IMR-90 (cell line): ENCODE measurements at regions not wholly inside any gene's neighbourhood (a gene's known extent, or its start where the extent isn't known, plus 50 kb on each side); places are given as distances from the start of the nearest gene placed in this dataset.

Source experiments
- ATAC-seq: fragments of 200-7000 bp; cut with Tn5 transposase; 2 replicates; pipeline ENCODE4 v1.9.1; 2020; ENCODE audit warnings: low read depth, mild to moderate bottlenecking, moderate library complexity
- BruUV-seq: library from RNA; stranded (reverse); fragments of 400-500 nt; replicated peaks from 2 replicates; lab custom pipeline; 2021; lab: Mats Ljungman, UMichigan
- CTCF ChIA-PET: fragments of 300-600 bp; formaldehyde crosslinking; extraction: SDS; loops from one replicate; lab custom pipeline; 2021; ENCODE audit warnings: antibody characterized with exemption; lab: Yijun Ruan, JAX
- POLR2A ChIA-PET: fragments of 300-600 bp; sonication (Branson Sonifier 250); formaldehyde crosslinking; loops from one replicate; lab custom pipeline; 2022; ENCODE audit warnings: antibody characterized with exemption; ENCODE audit not compliant: unreplicated experiment; lab: Charles Lee
- DNase-seq: peaks from one replicate; pipeline ENCODE4 v3.0.0; 2013
- H2AFZ ChIP-seq: replicated peaks from 2 replicates; pipeline ENCODE3; 2013; ENCODE audit warnings: low read length, mild to moderate bottlenecking; ENCODE audit not compliant: poor library complexity
- H2AK5ac ChIP-seq: 2 replicates; pipeline ENCODE4 v1.6.1; 2013; ENCODE audit warnings: low read depth, low read length, inconsistent platforms
- H2AK9ac ChIP-seq: replicated peaks from 2 replicates; pipeline ENCODE3; 2013; ENCODE audit warnings: mild to moderate bottlenecking, low read depth, low read length, moderate library complexity; ENCODE audit not compliant: poor library complexity
- H2BK120ac ChIP-seq: 2 replicates; pipeline ENCODE4 v1.6.1; 2013; ENCODE audit warnings: low read depth, low read length, inconsistent platforms
- H2BK15ac ChIP-seq: 3 replicates; pipeline ENCODE4 v1.6.1; 2013; ENCODE audit warnings: low read depth, low read length, inconsistent platforms
- H2BK20ac ChIP-seq: 2 replicates; pipeline ENCODE4 v1.6.1; 2013; ENCODE audit warnings: low read depth, mild to moderate bottlenecking, inconsistent platforms, low read length, moderate library complexity
- H2BK5ac ChIP-seq: 2 replicates; pipeline ENCODE4 v1.6.1; 2013; ENCODE audit warnings: mild to moderate bottlenecking, low read depth, low read length, inconsistent platforms; ENCODE audit not compliant: poor library complexity, severe bottlenecking
- H3K14ac ChIP-seq: replicated peaks from 2 replicates; pipeline ENCODE4 v1.6.1; 2013; ENCODE audit warnings: low read depth, low read length, inconsistent platforms
- H3K18ac ChIP-seq: 2 replicates; pipeline ENCODE4 v1.6.1; 2013; ENCODE audit warnings: low read depth, low read length, control low read depth
- H3K23ac ChIP-seq: 2 replicates; pipeline ENCODE4 v1.6.1; 2013; ENCODE audit warnings: low read depth, low read length, inconsistent platforms
- H3K27ac ChIP-seq: 2 replicates; pipeline ENCODE4 v1.5.1; 2013; ENCODE audit warnings: mild to moderate bottlenecking, control low read depth, low read length; ENCODE audit not compliant: insufficient read depth
- H3K27me3 ChIP-seq: 2 replicates; pipeline ENCODE4 v1.6.1; 2013; ENCODE audit warnings: low read length; ENCODE audit not compliant: control insufficient read depth, insufficient read depth
- H3K36me3 ChIP-seq: 2 replicates; pipeline ENCODE4 v1.6.1; 2013; ENCODE audit warnings: low read length, mixed read lengths; ENCODE audit not compliant: control insufficient read depth, insufficient read depth
- H3K4ac ChIP-seq: 2 replicates; pipeline ENCODE4 v1.6.1; 2013; ENCODE audit warnings: low read depth, low read length, inconsistent platforms
- H3K4me1 ChIP-seq: 2 replicates; pipeline ENCODE4 v1.6.1; 2013; ENCODE audit warnings: low read length, mixed read lengths; ENCODE audit not compliant: control insufficient read depth, insufficient read depth
- H3K4me2 ChIP-seq: 2 replicates; pipeline ENCODE4 v1.6.1; 2013; ENCODE audit warnings: low read depth, mild to moderate bottlenecking, control low read depth, low read length, moderate library complexity
- H3K4me3 ChIP-seq: 2 replicates; pipeline ENCODE4 v1.5.1; 2013; ENCODE audit warnings: low read depth, mild to moderate bottlenecking, control low read depth, low read length, moderate library complexity; ENCODE audit not compliant: insufficient read depth
- H3K56ac ChIP-seq: 2 replicates; pipeline ENCODE4 v1.6.1; 2013; ENCODE audit warnings: low read length, inconsistent platforms; ENCODE audit not compliant: insufficient read depth; ENCODE audit errors: extremely low read depth
- H3K79me1 ChIP-seq, 2 experiments: 2 replicates each; pipeline ENCODE4 v1.6.1; 2013; ENCODE audit warnings: low read length in 2 of 2, inconsistent platforms in 1 of 2, low read depth in 1 of 2
- H3K9ac ChIP-seq: 2 replicates; pipeline ENCODE4 v1.6.1; 2013; ENCODE audit warnings: low read depth, low read length, control low read depth
- H3K9me1 ChIP-seq: 2 replicates; pipeline ENCODE4 v1.6.1; 2013; ENCODE audit warnings: low read length, inconsistent platforms; ENCODE audit not compliant: insufficient read depth
- H3K9me3 ChIP-seq: 2 replicates; pipeline ENCODE4 v1.6.1; 2013; ENCODE audit warnings: low read length; ENCODE audit not compliant: control insufficient read depth, insufficient read depth
- H4K20me1 ChIP-seq: 2 replicates; pipeline ENCODE4 v1.6.1; 2013; ENCODE audit warnings: low read length, inconsistent platforms; ENCODE audit not compliant: insufficient read depth
- H4K5ac ChIP-seq: 2 replicates; pipeline ENCODE4 v1.6.1; 2013; ENCODE audit warnings: mild to moderate bottlenecking, low read depth, low read length, control low read depth
- H4K8ac ChIP-seq, 2 experiments: 2 replicates each; pipeline ENCODE4 v1.6.1; 2013; ENCODE audit warnings: low read depth in 2 of 2, low read length in 2 of 2, control low read depth in 1 of 2, inconsistent platforms in 1 of 2
- H4K91ac ChIP-seq: 2 replicates; pipeline ENCODE4 v1.6.1; 2013; ENCODE audit warnings: low read depth, low read length, inconsistent platforms; ENCODE audit not compliant: insufficient read depth
- FOS ChIP-seq: fragments of 150-350 bp; IDR thresholded peaks from 2 replicates; pipeline ENCODE4 v1.6.1; 2016; ENCODE audit warnings: low read depth, low read length
- WGBS, 2 experiments: methylation state at CpG; one replicate each; pipeline versions ENCODE4 v1.1.5 to v1.1.7; 2013; ENCODE audit warnings: missing lambda C conversion rate in 2 of 2; ENCODE audit not compliant: insufficient read length in 1 of 2; ENCODE audit errors: extremely low coverage in 2 of 2; 5-methylcytosine and 5-hydroxymethylcytosine counted together
- dilution Hi-C: fragments of 300-500 bp; cut with HindIII; formaldehyde crosslinking; loops from one replicate; pipeline ENCODE4 v1.14.3; 2018; ENCODE audit warnings: low sequenced_read_pairs; ENCODE audit not compliant: unreplicated experiment
- in situ Hi-C: fragments of 300-500 bp; cut with MboI; formaldehyde crosslinking; loops from 3 replicates; pipeline ENCODE4 v1.14.3; 2019; ENCODE audit warnings: low sequenced_read_pairs, inconsistent platforms, mixed read lengths
- intact Hi-C: fragments of 100-400 bp; cut with micrococcal nuclease; formaldehyde crosslinking; loops from 2 replicates; pipeline ENCODE4 v1.10.0; 2022

- H3K4ac ChIP-seq, result no peak overlapping the region
- no TSS peak for BruUV-seq
- no peaks in the 10 kb centered on the region; the same call in 1 of the 2 replicates for H3K9me1 ChIP-seq
- H3K36me3 ChIP-seq, result no peaks in the 10 kb centered on the region
- no peak overlapping the region for H3K27ac ChIP-seq
- DNase-seq (no peak), ATAC-seq (no peak)
- no peaks in the 10 kb centered on the region for H3K79me1 ChIP-seq
- H4K5ac ChIP-seq, result no peak overlapping the region
- no peak overlapping the region for H3K56ac ChIP-seq
- H4K8ac ChIP-seq, result no peak overlapping the region
- H3K4me1 ChIP-seq, result no peaks in the 10 kb centered on the region
- H3K14ac ChIP-seq, result no peak overlapping the region
- intact Hi-C loops, result no loop called here
- H3K9me3 ChIP-seq, result no peaks in the 10 kb centered on the region
- no peak overlapping the region for H2BK20ac ChIP-seq
- ChIA-PET CTCF (interaction anchor here (0.6 kb wide), 1 partner anchor 25 kb away, joined by 3 read pairs; no protein-coding TSS in a partner anchor), POLR2A (no interaction called here)
- no peak overlapping the region for H3K23ac ChIP-seq
- H2AFZ ChIP-seq, result no peak overlapping the region
- H2BK15ac ChIP-seq, result no peak overlapping the region
- H3K4me3 ChIP-seq, result no peak overlapping the region
- no peak overlapping the region for H3K18ac ChIP-seq
- no peak overlapping the region for H2BK120ac ChIP-seq
- dilution Hi-C loops, result no loop called here
- H4K20me1 ChIP-seq, result no peaks in the 10 kb centered on the region
- no peak overlapping the region for H3K9ac ChIP-seq
- H4K91ac ChIP-seq, result no peak overlapping the region
- H2BK5ac ChIP-seq, result no peak overlapping the region
- in situ Hi-C loops, result no loop called here
- H3K27me3 ChIP-seq, result no peaks in the 10 kb centered on the region
- H3K4me2 ChIP-seq, result no peak overlapping the region
- TF ChIP-seq FOS, result no peak
- H2AK9ac ChIP-seq, result no peak overlapping the region
- H2AK5ac ChIP-seq, result no peak overlapping the region
- no CpG with 5 or more reads among the region's 7 CpGs for WGBS, 2 experiments
These were observed 76.8 kb upstream of the LRIG1 start for GRCh38 chr3:66577426-66578203.
